ENCODE measurements at regions not wholly inside any gene's neighbourhood (a gene's known extent, or its start where the extent isn't known, plus 50 kb on each side); places are given as distances from the start of the nearest gene placed in this dataset.

DNA sequence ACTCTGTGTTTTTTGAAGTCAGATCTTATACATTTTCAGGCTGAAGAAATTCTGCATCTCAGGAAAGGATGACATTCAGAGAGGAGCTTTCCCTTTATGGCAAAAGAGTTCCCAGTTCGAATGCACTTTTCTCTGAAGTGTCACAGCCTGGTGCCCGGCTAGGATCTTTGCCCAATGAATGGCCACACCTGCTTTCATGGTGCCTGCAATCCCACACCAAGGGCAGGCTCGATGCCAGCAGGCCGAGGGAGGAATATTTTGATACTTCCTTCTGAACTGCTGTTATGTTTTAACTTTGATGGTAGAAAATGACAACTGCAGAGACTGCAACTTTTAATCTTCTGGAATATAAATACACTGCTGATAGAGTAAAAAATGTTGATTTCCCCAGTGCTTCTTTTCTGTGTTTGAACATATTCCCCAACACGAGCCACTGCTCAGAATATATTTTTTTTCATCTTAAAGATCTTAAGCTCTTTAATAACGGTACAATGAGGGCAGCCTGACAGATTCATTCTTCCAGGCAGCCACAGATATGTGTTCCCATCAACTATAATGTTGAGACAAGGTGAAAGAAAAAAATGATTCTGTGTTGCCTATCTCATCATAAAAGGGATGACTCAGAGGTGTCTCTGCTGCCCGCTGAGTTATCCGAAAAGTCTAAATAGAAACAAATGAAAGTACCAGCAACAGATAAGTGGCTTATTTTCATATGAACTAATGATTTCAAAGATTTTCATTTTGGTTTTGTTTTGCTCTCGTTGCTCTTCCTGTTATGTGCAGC, 848.5 kb downstream of the DCDC2C start:
- no peak for DNase-seq (ENCODE audit: low read depth in 2 of 2)

DNA sequence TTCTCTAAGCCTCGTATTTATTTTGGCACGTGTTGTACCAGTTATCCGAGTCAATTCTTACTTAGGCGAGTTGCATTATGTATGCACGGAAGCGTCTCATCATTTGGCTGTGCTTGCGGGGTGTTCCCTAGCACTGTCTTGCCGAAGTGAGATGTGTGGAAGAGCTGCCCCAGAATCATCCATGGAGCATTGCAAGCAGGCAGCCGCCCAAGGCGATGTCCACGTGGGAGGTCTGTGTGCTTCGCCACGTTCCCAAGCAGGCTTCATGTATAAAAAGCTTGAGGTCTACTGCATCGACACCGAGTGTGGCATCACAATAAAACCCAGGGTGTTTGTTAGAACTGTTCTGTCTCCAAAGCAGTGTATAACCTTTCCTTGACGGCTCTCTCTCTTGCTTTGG, 849.9 kb downstream of the DCDC2C start:
- DNase-seq (ENCODE audit: low read depth in 2 of 2), result no peak

GRCh38 chr2:4556135-4556896, 852.9 kb downstream of the DCDC2C start:
- no peak for DNase-seq (ENCODE audit: low read depth in 2 of 2)

DNA sequence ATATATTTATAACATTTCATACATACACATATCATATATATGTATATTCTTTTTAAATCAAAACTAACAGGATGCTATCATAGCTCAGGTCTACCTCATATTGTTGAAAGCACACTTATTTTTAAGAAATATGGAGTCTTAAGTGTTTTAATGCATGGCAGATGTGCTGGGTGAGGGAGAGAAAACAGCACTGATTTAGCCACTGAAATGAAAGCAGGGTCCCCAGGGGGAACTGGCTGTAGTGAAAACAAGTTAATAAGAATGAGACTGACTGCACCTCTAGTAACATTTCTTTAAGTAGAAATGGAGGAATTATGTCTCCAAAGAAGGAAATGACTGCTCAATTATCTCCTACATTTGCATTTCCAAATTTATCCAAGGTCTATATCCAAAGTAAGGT, 857.8 kb downstream of the DCDC2C start:
- DNase-seq (ENCODE audit: low read depth in 2 of 2), result no peak

- DNase-seq (ENCODE audit: low read depth in 2 of 2), result no peak
Measured at GRCh38 chr2:4576075-4576474, 872.7 kb downstream of the DCDC2C start.

DNA sequence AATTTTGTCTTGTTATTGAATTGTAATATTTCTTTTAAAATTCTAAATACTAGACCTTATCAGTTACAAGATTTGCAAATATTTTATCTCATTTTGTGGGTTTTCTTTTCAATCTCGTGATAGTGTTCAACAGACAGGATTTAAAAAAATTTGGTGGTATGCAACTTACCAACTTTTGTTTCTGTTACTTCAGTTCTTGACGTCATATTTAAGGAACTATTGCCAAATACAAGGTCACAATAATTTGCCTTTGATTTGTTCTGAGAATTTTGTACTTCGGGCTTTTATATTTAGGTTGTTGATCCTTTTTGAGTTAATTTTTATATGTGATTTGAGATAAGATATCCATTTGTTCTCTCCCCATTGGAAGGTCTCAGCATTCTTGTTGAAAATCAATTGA, 876.6 kb downstream of the DCDC2C start:
- no peak for DNase-seq (ENCODE audit: low read depth in 2 of 2)

GRCh38 chr2:4585057-4585635, 881.8 kb downstream of the DCDC2C start:
- no peak for DNase-seq (ENCODE audit: low read depth in 2 of 2)

DNA sequence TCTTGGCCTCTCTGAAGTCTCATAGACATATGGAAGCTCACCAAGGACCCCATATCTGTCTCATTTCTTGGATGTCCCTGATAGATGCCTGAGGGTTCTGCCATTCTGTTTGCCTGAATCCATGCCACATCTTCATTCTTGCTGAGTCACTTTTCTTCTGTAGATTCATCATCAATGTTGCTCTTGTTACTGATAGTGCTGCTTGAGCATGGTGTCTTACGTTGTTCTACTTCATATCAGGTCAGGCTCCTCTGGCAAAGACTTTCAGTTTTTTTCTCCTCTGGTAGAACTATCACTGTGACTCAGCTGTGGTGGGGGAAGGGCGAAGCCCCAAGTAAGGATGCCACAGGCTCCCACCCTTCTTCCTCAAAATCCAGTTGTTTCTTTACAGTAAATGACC, 885.2 kb downstream of the DCDC2C start:
- no peak for DNase-seq (ENCODE audit: low read depth in 2 of 2)

- no peak for DNase-seq (ENCODE audit: low read depth in 2 of 2)
Measured at GRCh38 chr2:4591261-4591660, 887.9 kb downstream of the DCDC2C start.

GRCh38 chr2:4597400-4597799, 894.0 kb downstream of the DCDC2C start:
- no peak for DNase-seq (ENCODE audit: low read depth in 2 of 2)

DNA sequence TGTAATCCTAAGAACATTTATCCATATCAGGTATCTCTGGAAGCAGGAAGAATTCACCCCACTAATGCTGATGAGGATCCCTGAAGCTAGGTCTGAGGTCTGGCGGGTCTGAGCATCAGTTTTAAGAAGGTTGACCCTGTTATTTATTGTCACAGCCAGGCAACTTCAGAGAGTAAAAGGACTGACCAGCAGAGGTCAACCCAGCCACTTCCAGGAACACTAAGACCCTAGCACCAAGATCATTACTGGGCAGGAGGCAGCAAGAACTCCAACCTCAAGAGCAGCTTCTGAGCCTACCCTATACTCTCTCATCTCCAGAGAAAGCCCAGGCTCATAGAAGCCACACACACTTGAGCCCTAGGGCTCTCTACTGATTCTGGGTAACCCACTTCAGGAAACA, 901.4 kb downstream of the DCDC2C start:
- DNase-seq (ENCODE audit: low read depth in 2 of 2), result no peak

GRCh38 chr2:4618141-4618540, 914.8 kb downstream of the DCDC2C start:
- DNase-seq (ENCODE audit: low read depth in 2 of 2), result no peak

- no peak for DNase-seq (ENCODE audit: low read depth in 2 of 2)
Measured at GRCh38 chr2:4618630-4619228, 915.4 kb downstream of the DCDC2C start.

DNA sequence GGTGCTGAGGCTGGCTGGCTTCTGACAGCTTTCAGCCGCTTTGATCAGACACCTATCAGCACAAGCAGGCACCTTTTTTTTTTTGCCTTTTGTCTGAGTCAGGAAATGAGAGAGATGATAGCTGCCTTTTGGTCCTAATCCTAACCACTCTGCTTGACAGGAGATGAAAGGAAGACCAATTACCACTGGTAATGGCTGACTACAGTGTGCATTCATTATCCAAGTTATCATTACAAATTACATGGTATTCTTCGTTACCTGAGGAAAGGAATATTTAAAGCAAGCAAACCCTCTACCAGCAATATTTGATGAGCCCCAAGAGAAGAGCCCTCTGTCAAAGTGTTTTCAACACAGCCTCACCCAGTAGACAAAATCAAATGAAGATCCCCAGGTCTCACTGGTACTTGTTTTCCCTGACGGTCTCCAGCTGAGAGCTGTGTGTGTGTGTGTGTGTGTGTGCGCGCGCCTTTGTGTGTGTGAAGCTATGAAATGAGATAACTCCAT, 925.7 kb downstream of the DCDC2C start:
- no peak for DNase-seq (ENCODE audit: low read depth in 2 of 2)

DNA sequence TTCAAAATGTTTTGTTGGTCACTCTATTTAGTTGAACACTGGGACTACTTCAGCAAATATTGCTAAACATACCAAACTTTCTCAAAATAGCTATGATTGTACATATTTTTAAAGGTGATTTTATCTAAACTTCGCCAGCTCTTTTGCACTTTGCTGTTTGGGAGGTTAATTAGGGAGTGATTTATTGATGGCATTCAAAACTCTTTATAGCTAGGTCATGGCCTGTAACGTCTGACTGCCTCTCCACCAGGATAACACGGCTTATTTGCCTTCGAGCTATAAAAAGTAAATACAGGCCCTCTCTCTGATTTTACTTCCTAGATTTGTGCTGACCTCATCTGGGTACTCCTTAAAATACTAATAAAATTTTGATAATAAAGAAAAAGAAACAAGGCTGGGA, 931.9 kb downstream of the DCDC2C start:
- no peak for DNase-seq (ENCODE audit: low read depth in 2 of 2)

- DNase-seq (ENCODE audit: low read depth in 2 of 2), result no peak
Measured at GRCh38 chr2:4653991-4654390, 950.6 kb downstream of the DCDC2C start.

DNA sequence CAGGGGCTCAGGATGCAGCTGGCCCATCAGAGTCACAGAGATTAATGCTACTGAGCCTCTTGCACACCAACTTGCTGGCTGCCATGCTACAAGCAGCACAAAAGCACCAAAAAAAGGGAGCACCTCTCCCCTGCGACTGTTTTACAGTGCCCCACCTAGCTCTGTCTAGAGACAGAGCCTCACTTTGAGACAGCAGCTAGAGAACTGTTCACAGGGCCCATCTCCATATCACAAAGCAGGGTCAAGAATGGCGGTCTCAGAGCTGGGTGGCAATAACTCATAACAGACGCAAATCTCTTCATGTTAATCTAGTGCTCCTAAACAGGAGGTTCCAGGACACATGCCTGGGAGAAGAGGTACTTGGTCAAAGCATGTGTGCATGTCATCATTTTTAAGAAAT, 953.0 kb downstream of the DCDC2C start:
- DNase-seq (ENCODE audit: low read depth in 2 of 2), result no peak

- no peak for DNase-seq (ENCODE audit: low read depth in 2 of 2)
Measured at GRCh38 chr2:4662161-4662779, 958.9 kb downstream of the DCDC2C start.

- DNase-seq (ENCODE audit: low read depth in 2 of 2), result no peak
Measured at GRCh38 chr2:4668381-4668780, 965.0 kb downstream of the DCDC2C start.

- DNase-seq (ENCODE audit: low read depth in 2 of 2), result no peak
Measured at GRCh38 chr2:4670331-4670730, 967.0 kb downstream of the DCDC2C start.

- no peak for DNase-seq (ENCODE audit: low read depth in 2 of 2)
Measured at GRCh38 chr2:4673025-4673489, 969.7 kb downstream of the DCDC2C start.

DNA sequence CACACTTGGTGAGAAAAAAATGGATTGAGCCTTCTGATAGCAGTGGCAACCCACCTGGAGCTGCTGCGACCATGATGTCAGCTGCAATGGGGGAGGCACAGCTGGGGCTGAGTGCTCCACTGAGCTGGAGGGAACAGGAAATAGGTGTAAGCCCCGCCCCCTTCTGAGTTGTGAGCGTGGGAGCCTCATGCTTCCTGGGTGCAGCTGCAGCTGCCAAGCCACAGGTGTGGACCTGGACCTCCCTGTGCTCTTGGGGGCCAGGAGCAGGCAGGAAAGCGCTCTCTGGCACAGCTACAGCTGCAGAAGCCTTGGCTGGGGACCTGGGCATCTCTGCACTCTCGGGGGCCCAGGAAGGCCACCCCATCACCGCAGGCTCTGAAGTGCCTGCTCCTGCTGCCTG, 970.6 kb downstream of the DCDC2C start:
- DNase-seq (ENCODE audit: low read depth in 2 of 2), result no peak

All from lung microvascular endothelial cell (primary cell).